ENCODE measurements at regions not wholly inside any gene's neighbourhood (a gene's known extent, or its start where the extent isn't known, plus 50 kb on each side); places are given as distances from the start of the nearest gene placed in this dataset.

GRCh38 chr18:79581406-79581805, 98.2 kb upstream of the CTDP1 start:
- TF ChIP-seq CTCF (conservative IDR thresholded peaks at IDR 0.05; ENCODE audit: low read depth, low read length) (no peak), EZH2 (IDR thresholded peaks at IDR 0.05; ENCODE audit: borderline replicate concordance, low read depth, low read length, poor library complexity, severe bottlenecking) (no peak)
